Peyer's patch (tissue), 4 donors: ENCODE measurements at regions not wholly inside any gene's neighbourhood (a gene's known extent, or its start where the extent isn't known, plus 50 kb on each side); places are given as distances from the start of the nearest gene placed in this dataset.

ENCODE experiments used
- DNase-seq, 3 donors: peaks; one replicate each; pipeline ENCODE4 v3.0.0-alpha.2; 2017 to 2019
- H3K27ac ChIP-seq, 4 donors: fragments of 200-600 bp; sonication (generic); one replicate each; pipeline ENCODE4 v1.5.1; 2016 to 2019
- H3K27me3 ChIP-seq, 2 donors: fragments of 200-600 bp; sonication (generic); one replicate each; pipeline ENCODE4 v1.5.1; 2019
- H3K36me3 ChIP-seq, 3 donors: fragments of 200-600 bp; sonication (generic); one replicate each; pipeline ENCODE4 v1.5.1; 2016 to 2019
- H3K4me1 ChIP-seq, 4 donors: fragments of 200-600 bp; sonication (generic); one replicate each; pipeline ENCODE4 v1.5.1; 2016 to 2019
- H3K4me3 ChIP-seq, 4 donors: fragments of 200-600 bp; sonication (generic); 1 replicate in 3 of 4; 2 replicates in 1 of 4; pipeline ENCODE4 v1.5.1; 2016 to 2019; ENCODE audit warnings: mild to moderate bottlenecking in 1 of 4
- H3K9me3 ChIP-seq, 4 donors: fragments of 200-600 bp; sonication (generic); one replicate each; pipeline ENCODE4 v1.5.1; 2016 to 2019; ENCODE audit warnings: mild to moderate bottlenecking in 1 of 4
- CTCF ChIP-seq, 6 experiments: fragments of 450-650 bp in 4 of 6; fragments of 200-600 bp in 2 of 6; sonication (generic) in 1 of 6; IDR thresholded peaks; one replicate each; pipeline ENCODE4 v1.5.1; 2017 to 2019; ENCODE audit warnings: antibody characterized with exemption in 6 of 6, mild to moderate bottlenecking in 3 of 6, moderate library complexity in 1 of 6
- POLR2A ChIP-seq, 2 donors: fragments of 450-650 bp; IDR thresholded peaks; one replicate each; pipeline ENCODE4 v1.5.1; 2017; ENCODE audit warnings: antibody characterized with exemption in 2 of 2, mild to moderate bottlenecking in 2 of 2, moderate library complexity in 2 of 2

- no peaks in the 10 kb centered on the region for H3K4me1 ChIP-seq
- H3K27me3 ChIP-seq, result no peaks in the 10 kb centered on the region
- no peaks in the 10 kb centered on the region for H3K36me3 ChIP-seq
- H3K4me3 ChIP-seq, result no peak overlapping the region
- DNase-seq, result no peak
- TF ChIP-seq POLR2A (IDR thresholded peaks at IDR 0.05), result no peak
- TF ChIP-seq CTCF (IDR thresholded peaks at IDR 0.05), result no peak
- H3K27ac ChIP-seq, result no peak overlapping the region
- no peaks in the 10 kb centered on the region for H3K9me3 ChIP-seq
These were observed 912.1 kb downstream of the SLC4A3 start for GRCh38 chr2:220539481-220539880.

- H3K9me3 ChIP-seq, result no peaks in the 10 kb centered on the region
- H3K27me3 ChIP-seq, result no peaks in the 10 kb centered on the region
- H3K4me3 ChIP-seq, result no peak overlapping the region
- TF ChIP-seq CTCF (IDR thresholded peaks at IDR 0.05) (no peak), POLR2A (IDR thresholded peaks at IDR 0.05) (no peak)
- no peak overlapping the region for H3K27ac ChIP-seq
- no peaks in the 10 kb centered on the region for H3K4me1 ChIP-seq
- no peaks in the 10 kb centered on the region for H3K36me3 ChIP-seq
- no peak for DNase-seq
These were observed 916.6 kb downstream of the SLC4A3 start for GRCh38 chr2:220544049-220544448.

- Histone ChIP-seq H3K4me3 (no peak overlapping the region), H3K36me3 (no peaks in the 10 kb centered on the region), H3K9me3 (no peaks in the 10 kb centered on the region), H3K4me1 (no peaks in the 10 kb centered on the region), H3K27ac (no peak overlapping the region), H3K27me3 (no peaks in the 10 kb centered on the region)
- no peak for DNase-seq
- no peak for TF ChIP-seq POLR2A (IDR thresholded peaks at IDR 0.05)
- TF ChIP-seq CTCF (IDR thresholded peaks at IDR 0.05), result no peak
These were observed 923.7 kb downstream of the SLC4A3 start for GRCh38 chr2:220550995-220551700.

GRCh38 chr2:220552790-220553535, 925.5 kb downstream of the SLC4A3 start:
- Histone ChIP-seq H3K9me3 (no peaks in the 10 kb centered on the region), H3K4me3 (no peak overlapping the region), H3K4me1 (no peaks in the 10 kb centered on the region), H3K27me3 (no peaks in the 10 kb centered on the region), H3K36me3 (no peaks in the 10 kb centered on the region), H3K27ac (no peak overlapping the region)
- no peak for DNase-seq
- TF ChIP-seq CTCF (IDR thresholded peaks at IDR 0.05), result no peak
- TF ChIP-seq POLR2A (IDR thresholded peaks at IDR 0.05), result no peak

- H3K27me3 ChIP-seq, result no peaks in the 10 kb centered on the region
- TF ChIP-seq CTCF (IDR thresholded peaks at IDR 0.05) (no peak), POLR2A (IDR thresholded peaks at IDR 0.05) (no peak)
- no peaks in the 10 kb centered on the region for H3K36me3 ChIP-seq
- no peaks in the 10 kb centered on the region for H3K9me3 ChIP-seq
- H3K27ac ChIP-seq, result no peak overlapping the region
- H3K4me1 ChIP-seq, result no peaks in the 10 kb centered on the region
- no peak for DNase-seq
- H3K4me3 ChIP-seq, result no peak overlapping the region
These were observed 928.7 kb downstream of the SLC4A3 start for GRCh38 chr2:220555961-220556630.
